ENCODE measurements at regions not wholly inside any gene's neighbourhood (a gene's known extent, or its start where the extent isn't known, plus 50 kb on each side); places are given as distances from the start of the nearest gene placed in this dataset.

GRCh38 chr7:145276118-145276517 lies 440.3 kb upstream of the TPK1 start:
- TF ChIP-seq, protein P1, sequence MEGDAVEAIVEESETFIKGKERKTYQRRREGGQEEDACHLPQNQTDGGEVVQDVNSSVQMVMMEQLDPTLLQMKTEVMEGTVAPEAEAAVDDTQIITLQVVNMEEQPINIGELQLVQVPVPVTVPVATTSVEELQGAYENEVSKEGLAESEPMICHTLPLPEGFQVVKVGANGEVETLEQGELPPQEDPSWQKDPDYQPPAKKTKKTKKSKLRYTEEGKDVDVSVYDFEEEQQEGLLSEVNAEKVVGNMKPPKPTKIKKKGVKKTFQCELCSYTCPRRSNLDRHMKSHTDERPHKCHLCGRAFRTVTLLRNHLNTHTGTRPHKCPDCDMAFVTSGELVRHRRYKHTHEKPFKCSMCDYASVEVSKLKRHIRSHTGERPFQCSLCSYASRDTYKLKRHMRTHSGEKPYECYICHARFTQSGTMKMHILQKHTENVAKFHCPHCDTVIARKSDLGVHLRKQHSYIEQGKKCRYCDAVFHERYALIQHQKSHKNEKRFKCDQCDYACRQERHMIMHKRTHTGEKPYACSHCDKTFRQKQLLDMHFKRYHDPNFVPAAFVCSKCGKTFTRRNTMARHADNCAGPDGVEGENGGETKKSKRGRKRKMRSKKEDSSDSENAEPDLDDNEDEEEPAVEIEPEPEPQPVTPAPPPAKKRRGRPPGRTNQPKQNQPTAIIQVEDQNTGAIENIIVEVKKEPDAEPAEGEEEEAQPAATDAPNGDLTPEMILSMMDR (IDR thresholded peaks at IDR 0.05 in 4 of 5, conservative IDR thresholded peaks at IDR 0.05 in 1 of 5) = no peak
- TF ChIP-seq POLR2A (IDR thresholded peaks at IDR 0.05) = no peak
